ENCODE measurements at regions not wholly inside any gene's neighbourhood (a gene's known extent, or its start where the extent isn't known, plus 50 kb on each side); places are given as distances from the start of the nearest gene placed in this dataset.

- Histone ChIP-seq H3K27ac (ENCODE audit: low read length) (no peak overlapping the region), H3K9me2 (ENCODE audit: insufficient read depth, low read length) (no peaks in the 10 kb centered on the region), H4K20me1 (ENCODE audit: insufficient read depth) (no peaks in the 10 kb centered on the region), H3K79me2 (replicated peaks; ENCODE audit: insufficient read depth, low read length) (no peaks in the 10 kb centered on the region), H3K9ac (ENCODE audit: low read length) (no peak overlapping the region), H3K9me3 (ENCODE audit: low read length) (no peaks in the 10 kb centered on the region), H3K4me3 (ENCODE audit: low read length) (no peak overlapping the region), H3F3A (ENCODE audit: insufficient read depth, low read length, poor library complexity, severe bottlenecking) (no peaks in the 10 kb centered on the region), H3K36me3 (ENCODE audit: insufficient read depth, low read length) (no peaks in the 10 kb centered on the region), H3K4me2 (ENCODE audit: low read length) (no peak overlapping the region), H2AFZ (ENCODE audit: low read depth, low read length) (no peak overlapping the region), H3K27me3 (ENCODE audit: insufficient read depth, low read depth, low read length) (no peaks in the 10 kb centered on the region)
- no peak for TF ChIP-seq REST (IDR thresholded peaks at IDR 0.05; ENCODE audit: borderline replicate concordance)
- no peak for TF ChIP-seq SMC3 (conservative IDR thresholded peaks at IDR 0.05; ENCODE audit: poor library complexity)
- TF ChIP-seq EP300 (conservative IDR thresholded peaks at IDR 0.05; ENCODE audit: poor library complexity, severe bottlenecking): no peak
- TF ChIP-seq RAD21 (conservative IDR thresholded peaks at IDR 0.05): no peak
- no peak for TF ChIP-seq EZH2 (IDR thresholded peaks at IDR 0.05; ENCODE audit: borderline replicate concordance, insufficient read depth, low read length, poor library complexity, severe bottlenecking)
- no peak for TF ChIP-seq MXI1 (conservative IDR thresholded peaks at IDR 0.05; ENCODE audit: poor library complexity, severe bottlenecking)
- no peak for TF ChIP-seq CTCF (IDR thresholded peaks at IDR 0.05; ENCODE audit: poor library complexity, severe bottlenecking)
- TF ChIP-seq POLR2AphosphoS5 (IDR thresholded peaks at IDR 0.05): no peak
- no peak for TF ChIP-seq TAF1 (IDR thresholded peaks at IDR 0.05; ENCODE audit: low read depth)
Measured at GRCh38 chr3:109985943-109986555, 648.7 kb upstream of the DPPA4 start.

GRCh38 chr3:109994853-109995252 is 657.5 kb upstream of the DPPA4 start:
- Histone ChIP-seq H3F3A (ENCODE audit: insufficient read depth, low read length, poor library complexity, severe bottlenecking) (no peaks in the 10 kb centered on the region), H3K9me3 (ENCODE audit: low read length) (no peaks in the 10 kb centered on the region), H3K4me3 (ENCODE audit: low read length) (no peak overlapping the region), H3K4me2 (ENCODE audit: low read length) (no peak overlapping the region), H4K20me1 (ENCODE audit: insufficient read depth) (no peaks in the 10 kb centered on the region), H3K27ac (ENCODE audit: low read length) (no peak overlapping the region), H2AFZ (ENCODE audit: low read depth, low read length) (no peak overlapping the region), H3K79me2 (replicated peaks; ENCODE audit: insufficient read depth, low read length) (no peaks in the 10 kb centered on the region), H3K27me3 (ENCODE audit: insufficient read depth, low read depth, low read length) (no peaks in the 10 kb centered on the region), H3K36me3 (ENCODE audit: insufficient read depth, low read length) (no peaks in the 10 kb centered on the region), H3K9me2 (ENCODE audit: insufficient read depth, low read length) (no peaks in the 10 kb centered on the region), H3K9ac (ENCODE audit: low read length) (no peak overlapping the region)
- TF ChIP-seq REST (IDR thresholded peaks at IDR 0.05; ENCODE audit: borderline replicate concordance) (no peak), SMC3 (conservative IDR thresholded peaks at IDR 0.05; ENCODE audit: poor library complexity) (no peak), RAD21 (conservative IDR thresholded peaks at IDR 0.05) (no peak), MXI1 (conservative IDR thresholded peaks at IDR 0.05; ENCODE audit: poor library complexity, severe bottlenecking) (no peak), CTCF (IDR thresholded peaks at IDR 0.05; ENCODE audit: poor library complexity, severe bottlenecking) (no peak), EP300 (conservative IDR thresholded peaks at IDR 0.05; ENCODE audit: poor library complexity, severe bottlenecking) (no peak), POLR2AphosphoS5 (IDR thresholded peaks at IDR 0.05) (no peak)
